EH (cell line): ENCODE measurements at regions not wholly inside any gene's neighbourhood (a gene's known extent, or its start where the extent isn't known, plus 50 kb on each side); places are given as distances from the start of the nearest gene placed in this dataset.

Source experiments
- DNase-seq: peaks from one replicate; pipeline ENCODE4 v3.0.0-alpha.2; 2015; ENCODE audit warnings: low read depth

- DNase-seq, result no peak
Measured at GRCh38 chr1:193516755-193517388, 330.5 kb upstream of the B3GALT2 start.

- no peak for DNase-seq
Measured at GRCh38 chr1:193514397-193514796, 328.0 kb upstream of the B3GALT2 start.

GRCh38 chr1:193513032-193513431 is 326.6 kb upstream of the B3GALT2 start:
- no peak for DNase-seq

DNA sequence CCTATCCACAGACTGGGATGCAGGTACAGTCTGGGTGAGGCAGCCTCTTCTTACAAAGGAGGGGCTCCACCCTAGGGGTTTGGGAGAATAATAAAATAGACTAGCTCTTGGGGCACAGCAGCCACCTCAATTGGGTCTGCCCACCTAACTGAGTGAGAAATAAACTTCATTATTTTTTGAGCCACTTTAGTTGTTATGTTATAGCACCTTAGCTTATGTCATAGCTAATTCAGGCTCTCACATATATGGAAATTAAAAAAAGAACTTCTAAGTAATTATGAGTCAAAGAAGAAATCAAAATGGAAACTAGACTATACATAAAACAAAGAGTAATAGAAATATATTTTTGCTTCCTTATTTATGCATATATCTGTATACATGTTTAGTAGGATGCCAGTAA is 318.5 kb upstream of the B3GALT2 start:
- no peak for DNase-seq

DNA sequence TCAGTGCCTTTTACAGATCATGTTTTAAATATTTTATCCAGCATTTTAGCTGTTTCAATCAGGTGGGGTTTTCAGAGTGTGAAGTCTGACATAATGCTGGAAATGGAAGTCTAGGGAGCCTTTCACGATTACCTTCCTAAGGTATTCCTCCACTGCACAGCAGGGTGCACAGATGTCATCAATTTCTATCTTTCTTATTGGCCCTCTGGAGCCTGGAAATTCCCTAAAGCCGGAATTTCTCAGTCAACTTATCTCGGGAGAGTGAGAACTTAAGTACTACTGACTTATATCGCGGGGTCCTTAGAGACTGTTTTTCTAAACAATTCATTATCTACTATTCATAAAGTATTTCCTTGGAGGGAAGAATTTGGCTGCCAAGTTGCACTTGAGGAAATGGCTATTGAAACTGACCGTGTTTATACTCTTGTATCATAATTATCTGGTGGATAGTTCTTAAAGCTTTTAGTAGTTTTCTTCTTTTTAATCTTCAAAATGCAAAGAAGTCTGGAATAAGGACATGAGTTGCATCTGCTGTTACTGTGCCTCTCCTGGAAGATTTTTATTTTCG is 311.8 kb upstream of the B3GALT2 start:
- no peak for DNase-seq

- DNase-seq, result no peak
Measured at GRCh38 chr1:193494368-193494767, 308.0 kb upstream of the B3GALT2 start.

DNA sequence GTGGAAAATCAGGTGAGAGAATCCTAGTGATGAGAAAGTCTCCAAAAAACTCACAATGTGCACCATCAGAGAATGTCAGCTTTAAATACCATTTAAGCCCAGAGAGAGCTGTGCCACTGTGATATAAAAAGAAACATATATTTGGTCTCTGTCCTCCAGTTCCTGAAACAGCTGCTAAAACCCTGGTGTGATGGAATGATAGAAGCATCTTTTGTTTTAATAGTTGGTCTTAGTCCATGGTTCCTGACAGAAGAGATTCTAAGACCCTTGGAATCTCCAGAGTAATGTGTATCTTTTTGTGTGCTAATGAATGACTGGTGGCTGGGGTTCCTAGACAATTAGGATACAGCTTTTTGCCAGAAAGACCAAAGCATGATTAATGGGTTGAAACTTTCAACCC is 302.8 kb upstream of the B3GALT2 start:
- no peak for DNase-seq

GRCh38 chr1:193487722-193488121 is 301.3 kb upstream of the B3GALT2 start:
- no peak for DNase-seq

DNA sequence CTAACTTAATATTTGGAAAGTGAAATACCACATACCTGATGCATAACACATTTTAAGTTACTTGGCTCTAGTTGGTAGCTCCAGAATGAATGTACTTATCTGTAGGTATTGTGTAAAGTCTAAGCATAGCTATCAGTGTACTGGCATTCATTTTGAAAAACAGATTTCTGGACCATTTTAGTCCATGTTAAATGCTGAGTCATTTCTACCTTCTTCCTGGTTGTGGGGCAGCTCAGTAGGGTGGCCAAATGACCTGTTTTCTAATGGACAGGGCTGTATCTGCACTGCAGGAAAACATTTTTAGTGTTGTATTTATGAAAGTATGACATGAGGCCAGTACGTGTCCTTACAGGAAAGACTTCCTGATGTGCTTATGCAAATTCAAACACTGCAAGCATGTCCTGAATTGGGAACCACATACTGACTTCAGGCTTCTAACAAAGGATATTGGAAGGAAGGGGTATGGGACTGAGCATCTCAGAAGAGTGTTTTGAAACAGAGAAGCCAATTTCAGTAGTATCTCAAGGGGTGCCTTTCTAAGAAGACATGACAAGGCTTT is 300.3 kb upstream of the B3GALT2 start:
- DNase-seq, result peak; percentile 10

GRCh38 chr1:193480755-193481154 is 294.3 kb upstream of the B3GALT2 start:
- DNase-seq, result no peak

- DNase-seq, result no peak
Measured at GRCh38 chr1:193479187-193479586, 292.8 kb upstream of the B3GALT2 start.

DNA sequence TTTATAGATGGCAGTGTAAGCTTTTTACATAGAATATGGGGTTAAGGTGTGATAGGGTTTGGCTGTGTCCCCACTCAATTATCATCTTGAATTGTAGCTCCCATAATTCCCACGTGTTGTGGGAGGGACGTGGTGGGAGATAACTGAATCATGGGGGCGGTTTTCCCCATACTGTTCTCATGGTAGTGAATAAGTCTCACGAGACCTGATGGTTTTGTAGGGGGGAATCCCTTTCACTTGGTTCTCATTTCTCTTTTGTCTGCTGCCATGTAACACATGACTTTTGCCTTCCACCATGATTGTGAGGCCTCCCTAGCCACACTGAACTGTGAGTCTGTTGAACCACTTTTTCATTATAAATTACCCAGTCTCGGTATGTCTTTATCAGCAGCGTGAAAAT is 290.3 kb upstream of the B3GALT2 start:
- no peak for DNase-seq

DNA sequence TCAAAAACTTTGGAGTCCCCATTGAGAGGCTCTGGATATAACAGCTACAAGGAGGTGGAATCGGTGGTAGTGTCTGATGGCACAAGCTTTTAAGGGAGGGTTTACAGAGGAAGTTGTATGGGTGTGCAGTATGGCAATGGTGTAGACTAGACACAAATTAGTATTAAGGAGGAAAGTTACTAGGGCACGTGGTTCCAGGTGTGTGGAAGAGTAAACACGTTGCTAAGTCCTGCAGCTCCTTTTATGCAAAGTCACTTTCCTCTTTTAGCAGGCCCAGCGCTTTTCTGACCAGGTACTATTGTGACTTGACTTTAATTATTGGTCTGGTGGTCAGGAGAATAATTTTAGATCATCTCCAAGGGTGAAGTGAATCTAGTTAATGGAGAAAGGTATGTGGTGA is 287.5 kb upstream of the B3GALT2 start:
- DNase-seq, result no peak

- DNase-seq, result no peak
Measured at GRCh38 chr1:193472838-193473398, 286.5 kb upstream of the B3GALT2 start.

DNA sequence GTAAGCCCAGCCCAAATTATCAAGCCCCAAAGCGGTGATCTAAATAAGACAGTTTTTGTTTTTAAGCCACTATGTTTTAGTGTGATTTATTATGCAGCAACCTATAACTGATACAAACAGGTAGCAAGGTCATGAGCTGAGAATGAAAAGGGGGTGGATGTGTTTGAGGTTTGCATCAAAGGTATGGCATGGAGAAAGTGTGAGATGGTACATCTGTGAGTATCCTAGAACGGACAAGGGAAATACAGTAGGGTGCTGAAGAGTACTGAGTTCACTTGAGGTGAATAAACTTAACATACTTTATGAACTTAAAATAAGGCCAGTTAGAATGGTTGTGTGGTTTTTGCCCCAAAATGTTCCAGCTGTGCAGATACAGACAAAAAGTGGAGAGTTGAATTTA is 286.0 kb upstream of the B3GALT2 start:
- no peak for DNase-seq

DNA sequence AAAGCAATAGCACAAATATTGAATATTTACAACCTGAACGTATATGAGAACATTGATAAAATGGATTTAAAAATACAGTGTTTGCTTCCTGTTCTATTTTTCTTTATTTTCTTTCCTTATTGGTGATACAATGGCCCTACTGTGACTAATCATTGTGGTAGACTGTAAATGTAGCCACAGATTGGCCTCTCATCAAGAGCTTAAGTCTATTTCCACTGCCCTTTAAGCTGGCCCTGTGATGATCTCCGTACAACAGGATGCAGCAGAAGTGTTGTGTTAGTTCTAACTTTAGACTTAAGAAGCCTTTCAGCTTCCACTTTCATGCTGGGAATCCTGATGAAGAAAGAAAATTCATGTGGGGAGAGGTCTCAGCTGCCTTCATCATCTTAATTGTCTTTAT is 285.6 kb upstream of the B3GALT2 start:
- peak; percentile 22 for DNase-seq

- no peak for DNase-seq
Measured at GRCh38 chr1:193463326-193463932, 277.0 kb upstream of the B3GALT2 start.

DNA sequence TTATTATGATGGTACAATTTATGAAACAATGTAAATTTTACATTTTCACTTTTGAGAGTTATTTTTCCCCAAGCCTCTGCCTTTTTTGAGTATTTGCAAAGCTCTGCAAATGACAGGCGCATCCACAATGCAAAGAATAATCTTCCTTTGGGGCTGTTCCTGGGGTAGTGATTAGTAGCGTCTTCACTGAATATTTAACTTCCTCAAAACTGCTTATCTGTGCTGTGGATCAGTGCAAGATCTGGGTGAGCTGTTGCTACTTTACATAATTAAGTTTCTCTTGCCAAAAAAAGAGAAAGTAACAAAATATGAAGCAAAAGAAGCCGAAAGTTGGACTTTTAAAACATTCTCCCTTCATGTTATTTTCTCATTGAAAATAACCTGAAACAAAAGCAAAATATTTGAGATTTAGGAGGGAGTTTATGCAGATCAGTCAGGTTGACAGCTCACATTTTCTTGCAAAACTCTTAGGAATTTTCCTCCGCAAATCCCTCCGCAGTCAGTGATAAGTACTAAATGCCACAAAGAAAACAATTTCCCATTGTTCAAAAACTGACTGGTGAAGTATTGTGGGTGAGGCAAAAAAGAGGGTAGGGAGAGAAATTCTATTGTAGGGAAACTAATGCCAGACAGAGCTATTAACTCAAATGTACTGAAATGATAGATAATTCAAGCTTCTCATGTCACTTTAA is 276.4 kb upstream of the B3GALT2 start:
- DNase-seq, result no peak

DNA sequence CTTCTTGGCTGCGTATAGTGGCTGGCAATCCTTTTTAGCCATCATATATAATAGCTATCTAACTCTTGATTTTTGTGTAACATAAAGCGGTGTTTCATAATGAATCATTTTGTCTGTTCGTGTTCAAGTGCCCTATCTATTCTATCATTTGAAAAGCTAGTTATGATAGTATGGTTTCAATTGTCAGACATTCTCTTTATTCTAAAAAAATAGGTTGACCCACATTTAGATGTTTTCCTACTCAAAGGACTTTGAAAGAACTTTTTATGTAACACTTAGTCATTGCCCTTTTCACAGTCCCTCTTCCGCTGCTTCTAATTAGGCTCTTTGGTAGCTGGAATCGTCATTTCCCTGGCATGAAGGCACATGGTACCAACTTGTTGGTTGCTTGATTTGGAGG is 272.2 kb upstream of the B3GALT2 start:
- no peak for DNase-seq

GRCh38 chr1:193457676-193458075 is 271.3 kb upstream of the B3GALT2 start:
- peak; percentile 65 for DNase-seq

GRCh38 chr1:193456811-193457280 is 270.4 kb upstream of the B3GALT2 start:
- DNase-seq, result peak; percentile 52

DNA sequence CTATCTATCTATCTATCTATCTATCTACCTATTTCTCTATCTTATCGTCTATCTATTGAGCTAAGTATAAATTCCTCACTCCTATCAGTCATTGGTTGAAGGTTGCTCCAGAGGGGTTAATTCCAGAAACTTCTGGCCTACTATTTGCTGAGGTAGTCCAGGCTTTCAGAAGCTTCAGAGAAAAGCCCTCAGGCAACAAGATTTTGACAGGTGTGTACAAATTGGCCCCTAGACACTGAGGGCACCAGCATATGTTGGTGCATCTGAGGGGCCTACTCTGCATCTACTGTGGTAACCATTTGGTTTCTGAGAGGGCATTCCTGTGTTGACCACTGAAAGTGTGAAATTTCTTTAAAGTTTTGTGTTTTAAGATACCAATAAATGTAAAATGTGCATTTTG is 265.2 kb upstream of the B3GALT2 start:
- no peak for DNase-seq
